Right lobe of liver (tissue), 4 donors: ENCODE measurements at regions not wholly inside any gene's neighbourhood (a gene's known extent, or its start where the extent isn't known, plus 50 kb on each side); places are given as distances from the start of the nearest gene placed in this dataset.

Experiments
- POLR2A ChIP-seq: fragments of 450-650 bp; IDR thresholded peaks from one replicate; pipeline ENCODE4 v1.6.1; 2017; ENCODE audit warnings: antibody characterized with exemption, mild to moderate bottlenecking
- TF ChIP-seq, protein P1 (sequence below), 4 donors: fragments of 200-600 bp in 3 of 4; fragments of 450-650 bp in 1 of 4; IDR thresholded peaks; one replicate each; pipeline versions ENCODE4 v1.5.1 to v1.8.0; 2016 to 2022; ENCODE audit warnings: antibody characterized with exemption in 4 of 4, mild to moderate bottlenecking in 2 of 4
- donor health status: DM: no; HTN: no; CAD: no.
- donor health status: DM: no; HTN: no; CAD: no.
- donor health status: DM: no; HTN: yes; CAD: no.

DNA sequence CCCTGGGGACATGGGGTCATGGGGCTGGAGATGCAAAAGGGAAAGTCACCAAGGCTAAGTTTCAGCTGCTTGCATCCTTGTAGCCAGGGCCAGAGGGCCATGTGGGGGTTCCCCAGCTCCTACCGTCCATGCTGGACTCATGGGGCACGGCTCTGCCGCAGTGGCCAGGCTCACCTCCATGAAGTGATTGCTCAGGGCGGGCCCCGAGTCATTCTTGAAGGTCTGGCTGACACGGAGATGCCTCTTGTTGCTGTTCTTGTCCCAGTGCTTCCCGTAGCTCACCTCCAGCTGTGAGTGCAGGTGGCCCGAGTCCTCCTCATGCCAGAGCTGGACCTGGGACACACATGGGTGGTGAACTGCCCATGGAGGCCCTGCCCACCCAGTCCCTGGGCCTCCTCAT is 114.5 kb downstream of the RMI2 start:
- TF ChIP-seq, protein P1, sequence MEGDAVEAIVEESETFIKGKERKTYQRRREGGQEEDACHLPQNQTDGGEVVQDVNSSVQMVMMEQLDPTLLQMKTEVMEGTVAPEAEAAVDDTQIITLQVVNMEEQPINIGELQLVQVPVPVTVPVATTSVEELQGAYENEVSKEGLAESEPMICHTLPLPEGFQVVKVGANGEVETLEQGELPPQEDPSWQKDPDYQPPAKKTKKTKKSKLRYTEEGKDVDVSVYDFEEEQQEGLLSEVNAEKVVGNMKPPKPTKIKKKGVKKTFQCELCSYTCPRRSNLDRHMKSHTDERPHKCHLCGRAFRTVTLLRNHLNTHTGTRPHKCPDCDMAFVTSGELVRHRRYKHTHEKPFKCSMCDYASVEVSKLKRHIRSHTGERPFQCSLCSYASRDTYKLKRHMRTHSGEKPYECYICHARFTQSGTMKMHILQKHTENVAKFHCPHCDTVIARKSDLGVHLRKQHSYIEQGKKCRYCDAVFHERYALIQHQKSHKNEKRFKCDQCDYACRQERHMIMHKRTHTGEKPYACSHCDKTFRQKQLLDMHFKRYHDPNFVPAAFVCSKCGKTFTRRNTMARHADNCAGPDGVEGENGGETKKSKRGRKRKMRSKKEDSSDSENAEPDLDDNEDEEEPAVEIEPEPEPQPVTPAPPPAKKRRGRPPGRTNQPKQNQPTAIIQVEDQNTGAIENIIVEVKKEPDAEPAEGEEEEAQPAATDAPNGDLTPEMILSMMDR (IDR thresholded peaks at IDR 0.05): no peak
- TF ChIP-seq POLR2A: no peak
